GM23338 (cell line): ENCODE measurements at regions not wholly inside any gene's neighbourhood (a gene's known extent, or its start where the extent isn't known, plus 50 kb on each side); places are given as distances from the start of the nearest gene placed in this dataset.

ENCODE experiments used
- CREB1 ChIP-seq: fragments of 250-450 bp; sonication (Bioruptor Pico); IDR thresholded peaks from 2 replicates; pipeline ENCODE4 v1.5.0; 2020; ENCODE audit warnings: low read depth, mild to moderate bottlenecking, moderate library complexity
- CTCF ChIP-seq, 2 experiments: fragments of 200-600 bp in 1 of 2; sonication (generic) in 1 of 2; conservative IDR thresholded peaks; 2 replicates each; pipeline versions ENCODE4 v1.5.1 to v1.6.1; 2016 to 2017; ENCODE audit warnings: antibody characterized with exemption in 2 of 2, low read depth in 2 of 2, mild to moderate bottlenecking in 2 of 2, moderate library complexity in 1 of 2
- ETS1 ChIP-seq: IDR thresholded peaks from 2 replicates; pipeline ENCODE4 v1.6.1; 2016; ENCODE audit warnings: antibody characterized with exemption
- EZH2 ChIP-seq: fragments of 200-600 bp; sonication (generic); IDR thresholded peaks from one replicate; pipeline ENCODE4 v1.8.0; 2017; ENCODE audit warnings: antibody characterized with exemption, mild to moderate bottlenecking, low read depth; ENCODE audit not compliant: unreplicated experiment
- EZH2phosphoT487 ChIP-seq: fragments of 200-600 bp; sonication (generic); IDR thresholded peaks from one replicate; pipeline ENCODE4 v1.8.1; 2018; ENCODE audit warnings: antibody characterized with exemption; ENCODE audit not compliant: unreplicated experiment
- JUNB ChIP-seq: IDR thresholded peaks from one replicate; pipeline ENCODE4 v1.6.1; 2016; ENCODE audit warnings: antibody characterized with exemption; ENCODE audit not compliant: unreplicated experiment
- NANOG ChIP-seq: IDR thresholded peaks from 2 replicates; pipeline ENCODE4 v1.6.1; 2016; ENCODE audit warnings: antibody characterized with exemption, borderline replicate concordance
- POLR2AphosphoS5 ChIP-seq: IDR thresholded peaks from 2 replicates; pipeline ENCODE4 v1.6.1; 2016; ENCODE audit warnings: antibody characterized with exemption, low read depth
- REST ChIP-seq: IDR thresholded peaks from one replicate; pipeline ENCODE4 v1.6.1; 2018; ENCODE audit warnings: antibody characterized with exemption; ENCODE audit not compliant: unreplicated experiment
- STAT1 ChIP-seq: IDR thresholded peaks from one replicate; pipeline ENCODE4 v1.6.1; 2016; ENCODE audit warnings: antibody characterized with exemption; ENCODE audit not compliant: unreplicated experiment
- ZNF114 ChIP-seq: fragments of 250-450 bp; sonication (Bioruptor Pico); IDR thresholded peaks from 2 replicates; pipeline ENCODE4 v1.5.0; 2020; ENCODE audit warnings: mild to moderate bottlenecking, moderate library complexity
- ZNF462 ChIP-seq: fragments of 250-450 bp; sonication (Bioruptor Pico); IDR thresholded peaks from 2 replicates; pipeline ENCODE4 v1.5.0; 2020; ENCODE audit warnings: mild to moderate bottlenecking, moderate library complexity

GRCh38 chr5:156188016-156188415 lies 138.9 kb upstream of the SGCD start:
- TF ChIP-seq CTCF (conservative IDR thresholded peaks at IDR 0.05; ENCODE audit: low read depth in 2 of 2) (no peak), EZH2 (no peak), POLR2AphosphoS5 (no peak), REST (no peak), CREB1 (CRISPR knock-in tag) (no peak), ZNF114 (CRISPR knock-in tag) (no peak), EZH2phosphoT487 (no peak), ETS1 (no peak), JUNB (no peak), NANOG (no peak), ZNF462 (CRISPR knock-in tag) (no peak), STAT1 (no peak)
